ENCODE measurements at regions not wholly inside any gene's neighbourhood (a gene's known extent, or its start where the extent isn't known, plus 50 kb on each side); places are given as distances from the start of the nearest gene placed in this dataset.
"Not testable (repeated sequence)": the region's sequence is repeated elsewhere in the genome, so short reads cannot be mapped to it uniquely, and the experiment has no call there.

- DNase-seq (ENCODE audit: low read depth) = no peak
Observed at GRCh38 chr3:86887876-86888275, 103.1 kb downstream of the VGLL3 start.

GRCh38 chr3:86880066-86880465 is 110.9 kb downstream of the VGLL3 start:
- DNase-seq (ENCODE audit: low read depth) = no peak

DNA sequence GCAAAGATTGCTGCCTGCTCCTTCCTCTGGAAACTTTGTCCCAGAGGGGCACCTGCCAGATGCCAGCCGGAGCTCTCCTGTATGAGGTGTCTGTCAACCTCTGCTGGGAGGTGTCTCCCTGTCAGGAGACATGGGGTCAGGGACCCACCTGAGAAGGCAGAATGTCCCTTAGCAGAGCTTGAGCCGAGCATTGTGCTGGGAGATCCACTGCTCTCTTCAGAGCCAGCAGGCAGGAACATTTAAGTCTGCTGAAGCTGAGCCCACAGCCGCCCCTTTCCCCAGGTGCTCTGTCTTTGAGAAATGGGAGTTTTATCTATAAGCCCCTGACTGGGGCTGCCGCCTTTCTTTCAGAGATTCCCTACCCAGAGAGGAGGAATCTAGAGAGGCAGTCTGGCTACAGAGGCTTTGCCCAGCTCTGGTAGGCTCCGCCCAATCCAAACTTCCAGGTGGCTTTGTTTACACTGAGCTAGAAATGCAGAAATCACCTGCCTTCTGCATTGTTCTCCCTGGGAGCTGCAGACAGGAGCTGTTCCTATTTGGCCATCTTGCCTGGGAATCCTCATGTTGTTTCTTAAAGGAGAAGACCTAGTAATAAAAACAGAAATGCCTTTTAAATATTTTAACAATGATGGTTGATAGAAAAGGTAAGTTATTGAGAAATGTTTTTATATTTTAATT is 114.3 kb downstream of the VGLL3 start:
- DNase-seq (ENCODE audit: low read depth) = not testable (repeated sequence)

GRCh38 chr3:86874790-86875189 is 116.2 kb downstream of the VGLL3 start:
- not testable (repeated sequence) for DNase-seq (ENCODE audit: low read depth)

- peak; percentile 29 for DNase-seq (ENCODE audit: low read depth)
Observed at GRCh38 chr3:86869566-86869965, 121.4 kb downstream of the VGLL3 start.

DNA sequence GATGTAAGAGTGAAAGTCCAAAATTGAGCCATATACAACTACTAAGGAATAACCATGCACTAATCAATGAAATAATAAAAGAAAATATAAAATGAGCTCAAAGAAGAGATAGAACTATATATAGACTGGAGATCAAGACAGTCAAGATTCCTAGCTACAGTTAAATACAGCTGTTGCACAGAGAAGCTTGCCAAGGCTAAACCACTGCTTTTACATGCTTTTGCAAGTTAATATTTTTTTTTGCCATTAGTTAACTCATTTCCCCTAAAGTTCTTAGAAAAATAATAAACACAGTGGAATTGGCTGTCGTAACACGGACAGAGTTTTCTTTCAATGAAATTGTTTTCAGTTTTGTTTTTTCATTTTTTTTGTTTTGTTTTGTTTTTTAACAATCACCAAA is 123.0 kb downstream of the VGLL3 start:
- peak; percentile 61 for DNase-seq (ENCODE audit: low read depth)

DNA sequence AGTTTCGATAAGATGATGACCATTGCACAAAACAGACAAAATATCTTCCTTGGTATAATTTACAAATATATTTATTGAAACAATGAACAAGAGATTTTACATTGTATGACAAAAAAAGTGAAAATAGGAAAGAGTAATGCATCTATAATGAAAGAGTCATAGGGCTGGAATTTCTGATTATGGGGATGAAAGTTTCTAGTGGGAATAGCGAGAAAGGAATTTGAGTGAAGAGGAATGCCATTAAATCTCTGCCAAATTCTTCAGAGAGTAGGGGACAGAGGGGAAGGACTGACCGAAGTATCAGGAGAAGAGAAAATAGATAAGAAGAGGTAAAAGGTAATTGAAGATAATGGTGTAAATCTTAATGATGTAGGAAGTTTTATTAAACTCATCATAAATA is 125.4 kb downstream of the VGLL3 start:
- no peak for DNase-seq (ENCODE audit: low read depth)

DNA sequence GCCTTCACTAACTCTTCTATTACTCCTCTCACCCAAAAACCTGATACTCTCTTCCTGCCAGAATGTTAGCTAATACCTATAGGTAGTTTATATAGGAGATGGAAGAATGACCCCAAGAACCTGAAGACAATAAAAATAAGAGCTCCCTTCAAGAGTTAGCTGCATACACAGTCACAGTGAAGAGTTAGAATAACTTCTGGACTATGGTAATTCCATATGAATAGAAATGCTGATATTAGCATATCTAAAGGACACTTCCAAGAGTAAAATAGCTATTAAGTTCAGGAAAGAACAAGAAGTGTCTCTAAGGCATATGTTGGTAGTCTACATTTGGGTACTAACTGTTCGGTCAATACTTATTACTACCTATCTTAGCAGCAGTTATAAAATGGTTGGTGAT is 134.2 kb downstream of the VGLL3 start:
- no peak for DNase-seq (ENCODE audit: low read depth)

- no peak for DNase-seq (ENCODE audit: low read depth)
Observed at GRCh38 chr3:86849991-86850390, 141.0 kb downstream of the VGLL3 start.

- peak; percentile 31 for DNase-seq (ENCODE audit: low read depth)
Observed at GRCh38 chr3:86845726-86846125, 145.2 kb downstream of the VGLL3 start.

DNA sequence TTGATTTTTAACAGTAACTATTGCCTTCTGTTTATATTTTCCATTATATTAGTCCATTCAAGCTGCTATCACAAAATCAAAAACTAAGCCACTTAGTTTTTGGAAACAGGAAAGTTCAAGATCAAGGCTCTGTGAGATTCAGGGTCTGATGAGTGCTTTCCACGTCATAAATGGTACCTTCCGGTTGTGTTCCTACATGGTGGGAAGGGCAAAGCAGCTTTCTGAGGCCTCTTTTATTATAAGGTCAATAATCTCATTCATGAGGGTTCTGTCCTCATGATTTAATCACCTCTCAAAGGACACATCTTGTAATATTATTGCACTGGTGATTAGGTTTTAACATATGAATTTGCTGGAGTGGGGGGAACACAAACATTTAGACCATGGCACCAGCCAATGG is 152.0 kb downstream of the VGLL3 start:
- DNase-seq (ENCODE audit: low read depth) = no peak

DNA sequence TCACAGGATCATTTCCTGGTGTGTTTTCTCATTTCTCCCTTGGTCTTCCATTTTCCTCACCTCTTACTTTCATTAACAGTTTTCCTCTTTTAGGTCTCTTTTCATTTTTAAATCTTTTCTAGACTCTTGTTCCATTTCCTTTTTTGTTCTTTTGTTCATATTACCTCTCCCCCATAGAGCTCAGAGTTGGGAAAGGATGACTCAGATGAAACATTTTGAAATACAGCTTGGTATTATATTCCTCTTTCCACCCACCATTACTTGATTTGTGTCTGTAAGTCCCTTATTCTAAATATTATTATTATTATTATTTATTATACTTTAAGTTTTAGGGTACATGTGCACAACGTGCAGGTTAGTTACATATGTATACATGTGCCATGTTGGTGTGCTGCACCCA is 153.1 kb downstream of the VGLL3 start:
- DNase-seq (ENCODE audit: low read depth) = no peak

DNA sequence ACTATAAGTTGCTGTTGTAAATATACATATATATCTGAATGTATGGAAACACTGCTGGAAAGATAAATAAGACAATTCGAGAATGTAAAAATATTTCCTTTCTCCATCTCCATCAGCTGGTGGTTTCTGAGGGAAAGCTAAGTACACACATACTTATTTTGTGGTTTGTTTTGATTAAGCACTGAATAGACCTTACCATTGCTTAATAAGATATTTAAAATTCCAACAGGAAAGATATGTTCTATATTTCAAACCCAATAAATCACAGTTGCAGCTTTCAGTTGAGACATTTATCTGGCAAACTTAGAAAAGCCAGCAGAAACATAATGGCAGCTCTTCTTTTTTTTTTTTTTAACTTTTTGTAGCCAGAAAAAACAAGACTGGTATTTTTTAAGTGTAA is 160.4 kb downstream of the VGLL3 start:
- DNase-seq (ENCODE audit: low read depth) = peak; percentile 26

GRCh38 chr3:86828751-86829150 is 162.2 kb downstream of the VGLL3 start:
- peak; percentile 45 for DNase-seq (ENCODE audit: low read depth)

DNA sequence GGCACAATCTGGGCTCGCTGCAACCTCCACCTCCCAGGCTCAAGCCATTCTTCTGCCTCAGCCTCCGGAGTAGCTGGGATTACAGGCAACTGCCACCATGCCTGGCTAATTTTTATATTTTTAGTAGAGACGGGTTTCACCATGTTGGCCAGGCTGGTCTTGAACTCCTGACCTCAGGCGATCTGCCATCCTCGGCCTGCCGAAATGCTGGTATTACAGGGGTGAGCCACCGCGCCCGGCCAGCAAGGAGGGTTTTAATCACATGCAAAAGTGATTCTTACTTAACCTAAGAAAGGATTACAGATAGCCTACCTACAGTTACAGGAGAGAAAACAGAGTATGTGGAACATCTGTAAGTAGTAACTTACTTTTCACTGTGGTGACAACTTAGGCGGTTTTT is 163.4 kb downstream of the VGLL3 start:
- DNase-seq (ENCODE audit: low read depth) = not testable (repeated sequence)

DNA sequence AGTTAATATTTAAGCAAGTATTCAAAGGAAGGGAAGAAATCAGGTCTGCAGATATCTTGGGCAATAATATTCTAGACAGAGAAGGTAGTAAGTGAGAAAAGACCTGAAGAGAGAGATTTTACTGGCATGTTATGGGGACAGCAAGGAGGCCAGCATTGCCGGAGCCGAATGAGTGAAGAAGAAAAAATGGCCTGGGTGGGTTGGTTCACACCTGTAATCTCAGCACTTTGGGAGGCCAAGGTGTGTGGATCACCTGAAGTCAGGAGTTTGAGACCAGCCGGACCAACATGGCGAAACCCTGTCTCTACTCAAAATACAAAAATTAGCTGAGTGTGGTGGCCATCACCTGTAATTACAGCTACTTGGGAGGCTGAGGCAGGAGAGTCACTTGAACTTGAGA is 164.7 kb downstream of the VGLL3 start:
- no peak for DNase-seq (ENCODE audit: low read depth)

- no peak for DNase-seq (ENCODE audit: low read depth)
Observed at GRCh38 chr3:86815880-86816279, 175.1 kb downstream of the VGLL3 start.

GRCh38 chr3:86814918-86815655 is 175.9 kb downstream of the VGLL3 start:
- peak; percentile 40 for DNase-seq (ENCODE audit: low read depth)

- peak; percentile 18 for DNase-seq (ENCODE audit: low read depth)
Observed at GRCh38 chr3:86814321-86814720, 176.6 kb downstream of the VGLL3 start.

DNA sequence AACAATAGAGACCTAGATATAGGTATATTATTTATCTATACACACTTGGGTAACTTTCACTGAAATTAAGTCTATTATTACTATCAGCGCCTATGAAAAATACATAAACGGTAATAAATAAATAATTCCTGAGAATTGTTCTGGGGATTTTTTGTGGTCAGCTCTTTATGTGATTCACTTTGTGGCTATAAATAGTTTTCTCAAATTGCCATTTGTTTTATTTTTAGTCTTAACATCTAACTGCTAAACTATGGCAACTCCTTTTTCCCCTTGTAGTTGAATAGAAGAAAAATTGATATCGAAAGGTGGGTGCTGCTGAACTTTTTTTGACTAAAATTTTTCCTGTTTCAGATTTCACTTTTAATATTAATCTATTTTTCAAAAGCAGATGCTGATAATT is 189.0 kb downstream of the VGLL3 start:
- DNase-seq (ENCODE audit: low read depth) = peak; percentile 74

- no peak for DNase-seq (ENCODE audit: low read depth)
Observed at GRCh38 chr3:86801066-86801465, 189.9 kb downstream of the VGLL3 start.

- DNase-seq (ENCODE audit: low read depth) = no peak
Observed at GRCh38 chr3:86800116-86800515, 190.8 kb downstream of the VGLL3 start.

- DNase-seq (ENCODE audit: low read depth) = no peak
Observed at GRCh38 chr3:86797946-86798345, 193.0 kb downstream of the VGLL3 start.

All from myocyte (in vitro differentiated cells).